ENCODE measurements at regions not wholly inside any gene's neighbourhood (a gene's known extent, or its start where the extent isn't known, plus 50 kb on each side); places are given as distances from the start of the nearest gene placed in this dataset.

DNA sequence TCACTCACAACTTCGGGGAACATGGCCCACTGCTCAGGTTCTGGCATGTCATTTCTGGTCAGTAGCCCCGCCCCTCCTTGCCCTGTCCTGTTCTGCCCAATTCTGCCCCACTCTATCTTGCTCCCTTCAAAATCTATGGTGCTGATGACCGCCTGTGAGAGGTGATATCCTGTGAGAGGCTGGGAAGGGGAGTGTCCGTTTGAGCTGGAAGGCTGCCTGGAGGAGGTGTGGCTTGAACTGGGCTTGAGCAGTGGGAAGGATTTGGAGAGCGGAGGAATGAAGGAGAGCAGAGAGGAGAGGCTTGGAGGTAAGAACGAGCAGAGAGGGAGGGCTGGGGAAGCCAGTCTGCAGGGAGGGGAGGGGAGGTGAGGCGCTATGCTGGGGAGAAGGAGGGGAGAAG, 145.3 kb downstream of the RPS24 start:
- no peaks in the 10 kb centered on the region for H3K27me3 ChIP-seq (ENCODE audit: control insufficient read depth, insufficient read depth, low read length)
- H3K9ac ChIP-seq (ENCODE audit: low read depth, low read length): no peak overlapping the region
- no peak overlapping the region for H3K4me3 ChIP-seq (ENCODE audit: low read depth, low read length)
- H3K4me1 ChIP-seq (ENCODE audit: control insufficient read depth, insufficient read depth, low read length): no peaks in the 10 kb centered on the region
- H3K36me3 ChIP-seq (ENCODE audit: control insufficient read depth, insufficient read depth, low read length): no peaks in the 10 kb centered on the region
- H3K9me3 ChIP-seq (ENCODE audit: control insufficient read depth, insufficient read depth, low read length): no peaks in the 10 kb centered on the region

DNA sequence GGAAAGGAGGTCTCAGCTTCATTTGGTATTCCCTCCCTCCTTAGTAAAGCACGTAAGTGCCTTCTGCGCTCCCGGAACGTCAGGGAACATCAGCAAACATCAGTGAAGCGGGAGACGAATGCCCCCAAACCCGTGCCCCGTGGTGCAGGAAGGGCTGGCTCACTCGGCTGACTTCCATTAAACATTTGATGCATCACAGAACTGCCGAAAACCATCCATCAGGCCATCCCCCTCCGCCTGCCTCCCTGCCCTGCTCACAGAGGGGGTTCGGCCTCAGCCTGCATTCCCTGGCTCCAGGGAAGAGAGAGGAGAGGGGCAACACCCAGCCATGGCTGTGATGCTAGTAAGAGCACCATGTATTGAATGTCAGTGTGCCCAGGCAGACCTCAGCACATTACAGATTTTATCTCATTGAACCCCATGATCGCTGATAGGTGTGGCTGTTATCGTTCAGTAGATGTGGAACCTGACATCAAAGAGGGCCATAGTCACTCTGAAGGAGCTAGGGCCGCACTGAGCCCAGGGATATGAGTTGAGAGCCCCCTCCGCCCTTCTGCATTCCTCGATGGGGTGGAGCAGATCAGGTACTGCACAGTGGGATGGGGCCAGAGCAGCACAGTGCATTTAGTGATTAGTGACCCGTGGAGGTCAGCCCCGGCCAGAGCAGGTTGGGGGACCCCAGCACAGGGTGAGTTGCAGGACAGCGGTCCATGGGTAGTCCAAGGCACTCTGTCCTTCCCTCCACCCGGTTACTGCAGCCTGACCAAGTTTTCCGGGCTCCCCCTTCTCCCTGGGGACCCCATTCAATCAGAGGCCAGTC, 146.4 kb downstream of the RPS24 start:
- H3K4me3 ChIP-seq (ENCODE audit: low read depth, low read length): no peak overlapping the region
- H3K36me3 ChIP-seq (ENCODE audit: control insufficient read depth, insufficient read depth, low read length): no peaks in the 10 kb centered on the region
- no peaks in the 10 kb centered on the region for H3K9me3 ChIP-seq (ENCODE audit: control insufficient read depth, insufficient read depth, low read length)
- H3K4me1 ChIP-seq (ENCODE audit: control insufficient read depth, insufficient read depth, low read length): no peaks in the 10 kb centered on the region
- no peak overlapping the region for H3K9ac ChIP-seq (ENCODE audit: low read depth, low read length)
- no peaks in the 10 kb centered on the region for H3K27me3 ChIP-seq (ENCODE audit: control insufficient read depth, insufficient read depth, low read length)

DNA sequence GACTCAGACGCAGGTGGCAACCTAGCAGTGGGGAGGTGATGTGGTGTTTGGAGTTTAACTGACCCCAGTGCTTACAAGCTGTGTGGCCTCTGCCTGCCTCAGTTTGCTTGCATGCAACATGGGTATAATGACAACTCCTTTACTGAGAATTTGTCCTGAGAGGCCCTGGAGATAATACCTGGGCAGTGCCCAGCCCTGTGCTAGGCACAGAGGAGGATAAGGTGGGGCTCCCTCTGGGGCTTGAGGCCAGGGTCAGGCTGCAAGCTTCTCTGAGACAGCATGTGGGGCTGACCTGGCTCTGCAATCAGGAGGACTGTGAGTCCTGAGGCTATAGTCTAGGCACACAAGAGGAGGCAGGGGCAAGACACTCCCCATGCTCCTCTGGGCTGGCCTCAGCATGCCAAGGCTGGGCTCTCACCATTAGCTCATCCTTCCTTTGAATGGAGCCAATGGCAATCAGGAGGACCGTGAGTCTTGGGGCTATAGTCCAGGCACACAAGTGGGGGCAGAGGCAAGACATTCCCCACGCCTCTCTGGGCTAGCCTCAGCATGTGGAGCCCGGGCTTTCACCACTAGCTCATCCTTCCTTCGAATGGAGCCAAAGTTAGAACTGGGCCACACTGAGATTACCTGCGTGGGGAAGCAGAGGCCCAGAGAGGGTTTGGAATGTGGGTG, 147.9 kb downstream of the RPS24 start:
- H3K4me3 ChIP-seq (ENCODE audit: low read depth, low read length): no peak overlapping the region
- H3K4me1 ChIP-seq (ENCODE audit: control insufficient read depth, insufficient read depth, low read length): no peaks in the 10 kb centered on the region
- no peaks in the 10 kb centered on the region for H3K36me3 ChIP-seq (ENCODE audit: control insufficient read depth, insufficient read depth, low read length)
- H3K27me3 ChIP-seq (ENCODE audit: control insufficient read depth, insufficient read depth, low read length): no peaks in the 10 kb centered on the region
- no peak overlapping the region for H3K9ac ChIP-seq (ENCODE audit: low read depth, low read length)
- H3K9me3 ChIP-seq (ENCODE audit: control insufficient read depth, insufficient read depth, low read length): no peaks in the 10 kb centered on the region

DNA sequence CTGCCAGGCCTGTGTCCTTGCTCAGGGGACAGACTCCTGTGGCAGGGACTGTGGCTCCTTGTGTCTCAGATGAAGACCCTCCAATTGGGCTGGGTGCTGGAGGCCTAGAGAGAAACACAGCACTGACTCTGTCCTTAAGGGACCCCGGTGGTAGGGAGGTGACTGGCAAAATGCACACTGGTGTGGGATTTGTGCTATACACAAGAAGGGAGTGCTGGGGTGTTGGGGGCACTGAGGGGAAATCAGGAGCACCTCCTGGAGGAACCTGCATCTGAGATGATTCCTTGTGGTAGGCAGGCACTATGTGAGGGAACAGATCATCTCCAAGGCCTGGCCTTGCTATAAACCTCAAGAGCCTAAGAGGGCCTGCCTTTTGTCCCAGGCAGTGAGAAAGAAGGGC, 149.2 kb downstream of the RPS24 start:
- H3K4me3 ChIP-seq (ENCODE audit: low read depth, low read length): no peak overlapping the region
- H3K4me1 ChIP-seq (ENCODE audit: control insufficient read depth, insufficient read depth, low read length): no peaks in the 10 kb centered on the region
- no peaks in the 10 kb centered on the region for H3K27me3 ChIP-seq (ENCODE audit: control insufficient read depth, insufficient read depth, low read length)
- H3K9ac ChIP-seq (ENCODE audit: low read depth, low read length): no peak overlapping the region
- H3K9me3 ChIP-seq (ENCODE audit: control insufficient read depth, insufficient read depth, low read length): no peaks in the 10 kb centered on the region
- H3K36me3 ChIP-seq (ENCODE audit: control insufficient read depth, insufficient read depth, low read length): no peaks in the 10 kb centered on the region

DNA sequence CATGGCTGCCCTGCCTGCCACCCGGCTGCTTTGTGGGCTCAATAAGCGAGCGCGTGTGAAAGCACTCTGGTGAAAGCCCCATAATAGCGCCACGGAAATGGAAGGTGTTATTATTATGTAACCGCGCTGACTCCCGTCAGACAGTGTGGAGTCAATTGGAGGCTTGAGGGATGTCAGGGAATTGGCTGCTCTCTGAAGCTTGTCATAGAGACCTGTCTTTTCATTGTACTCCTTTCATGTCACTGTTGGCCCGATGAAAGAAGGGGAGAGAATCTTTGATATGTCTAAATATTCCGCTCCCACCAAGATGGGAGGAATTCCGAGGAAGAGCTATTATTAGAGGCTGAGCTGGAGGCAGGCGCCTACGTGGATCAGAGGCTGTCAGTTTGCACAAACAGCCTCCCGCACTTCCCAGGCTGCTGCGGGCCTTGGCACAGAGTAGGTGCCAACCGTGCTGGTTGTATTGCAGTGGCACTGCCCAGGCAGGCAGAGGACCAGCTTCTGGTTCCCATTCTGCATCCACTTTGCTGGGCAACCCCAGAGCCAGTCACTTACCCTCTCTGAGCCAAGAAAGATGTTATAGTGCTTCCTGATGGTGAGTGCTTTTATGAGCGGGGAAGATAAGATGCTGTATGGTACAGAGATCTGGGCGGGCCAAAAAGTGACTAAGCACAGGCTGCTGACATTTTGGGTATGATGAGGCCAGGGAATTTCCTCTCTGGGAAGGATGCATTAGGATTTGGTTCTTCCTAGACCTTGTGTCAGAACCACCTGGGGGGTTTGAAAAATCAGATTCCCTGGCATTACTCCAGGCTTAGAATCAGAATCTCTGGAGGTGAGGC, 151.4 kb downstream of the RPS24 start:
- no peak overlapping the region for H3K9ac ChIP-seq (ENCODE audit: low read depth, low read length)
- H3K9me3 ChIP-seq (ENCODE audit: control insufficient read depth, insufficient read depth, low read length): no peaks in the 10 kb centered on the region
- H3K4me3 ChIP-seq (ENCODE audit: low read depth, low read length): no peak overlapping the region
- H3K4me1 ChIP-seq (ENCODE audit: control insufficient read depth, insufficient read depth, low read length): no peaks in the 10 kb centered on the region
- no peaks in the 10 kb centered on the region for H3K36me3 ChIP-seq (ENCODE audit: control insufficient read depth, insufficient read depth, low read length)
- no peaks in the 10 kb centered on the region for H3K27me3 ChIP-seq (ENCODE audit: control insufficient read depth, insufficient read depth, low read length)

DNA sequence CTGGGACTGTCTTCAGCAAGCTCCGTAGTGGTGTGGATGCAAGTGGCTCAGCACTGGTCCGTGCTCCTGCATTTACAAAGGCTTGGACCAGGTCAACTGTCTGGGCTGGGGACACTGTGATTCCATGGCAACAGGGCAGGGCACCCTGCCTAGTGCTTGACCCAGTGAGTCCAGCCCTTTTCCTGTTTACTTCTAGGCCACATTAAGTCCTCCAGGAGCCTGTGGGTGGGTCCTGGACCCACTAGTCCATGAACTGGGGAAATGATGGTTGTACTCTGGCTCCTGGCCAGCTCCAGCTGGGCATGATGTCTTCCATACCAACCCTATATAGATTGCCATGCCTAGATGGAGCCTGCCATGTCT, 152.0 kb downstream of the RPS24 start:
- no peak overlapping the region for H3K4me3 ChIP-seq (ENCODE audit: low read depth, low read length)
- no peaks in the 10 kb centered on the region for H3K4me1 ChIP-seq (ENCODE audit: control insufficient read depth, insufficient read depth, low read length)
- no peaks in the 10 kb centered on the region for H3K36me3 ChIP-seq (ENCODE audit: control insufficient read depth, insufficient read depth, low read length)
- no peaks in the 10 kb centered on the region for H3K9me3 ChIP-seq (ENCODE audit: control insufficient read depth, insufficient read depth, low read length)
- no peak overlapping the region for H3K9ac ChIP-seq (ENCODE audit: low read depth, low read length)
- H3K27me3 ChIP-seq (ENCODE audit: control insufficient read depth, insufficient read depth, low read length): no peaks in the 10 kb centered on the region

DNA sequence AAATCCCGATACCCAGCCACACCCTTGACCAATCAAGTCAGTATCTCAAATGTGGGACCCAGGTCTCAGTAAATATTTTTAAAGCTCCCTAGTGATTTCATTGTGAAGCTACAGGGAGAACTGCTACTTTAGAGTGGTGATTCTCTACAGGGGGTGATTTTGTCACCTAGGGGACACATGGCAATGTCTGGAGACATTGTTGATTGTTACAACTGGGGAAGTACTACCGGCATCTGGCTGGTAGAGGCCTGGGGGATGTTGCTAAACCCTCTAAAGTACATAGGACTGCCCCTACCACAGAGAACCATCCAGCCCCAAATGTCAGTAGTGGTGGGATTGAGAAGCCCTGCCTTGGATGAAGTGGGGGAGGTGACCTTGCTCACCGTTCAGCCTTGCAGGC, 152.9 kb downstream of the RPS24 start:
- Histone ChIP-seq H3K4me1 (ENCODE audit: control insufficient read depth, insufficient read depth, low read length) (no peaks in the 10 kb centered on the region), H3K9ac (ENCODE audit: low read depth, low read length) (no peak overlapping the region), H3K36me3 (ENCODE audit: control insufficient read depth, insufficient read depth, low read length) (no peaks in the 10 kb centered on the region), H3K27me3 (ENCODE audit: control insufficient read depth, insufficient read depth, low read length) (no peaks in the 10 kb centered on the region), H3K4me3 (ENCODE audit: low read depth, low read length) (no peak overlapping the region), H3K9me3 (ENCODE audit: control insufficient read depth, insufficient read depth, low read length) (no peaks in the 10 kb centered on the region)

DNA sequence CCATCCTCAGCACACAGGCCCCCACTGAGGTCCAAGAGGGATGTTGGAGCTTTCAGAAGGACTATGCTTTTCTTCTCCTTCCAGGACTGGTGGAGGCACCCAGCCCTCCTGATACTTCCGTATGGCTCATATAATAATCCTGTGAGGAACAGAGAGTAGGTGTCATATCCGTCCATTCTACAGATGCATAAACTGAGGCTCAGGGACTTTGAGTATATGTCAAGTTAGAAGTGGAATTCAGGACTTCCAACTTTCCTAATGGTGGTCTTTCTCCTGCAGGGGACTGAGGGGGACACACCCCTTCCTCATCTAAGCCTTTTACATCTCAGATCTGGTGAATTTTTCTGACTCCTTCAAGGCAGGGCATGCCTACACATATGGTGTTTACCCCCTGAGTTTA, 153.7 kb downstream of the RPS24 start:
- no peak overlapping the region for H3K4me3 ChIP-seq (ENCODE audit: low read depth, low read length)
- no peaks in the 10 kb centered on the region for H3K9me3 ChIP-seq (ENCODE audit: control insufficient read depth, insufficient read depth, low read length)
- H3K9ac ChIP-seq (ENCODE audit: low read depth, low read length): no peak overlapping the region
- H3K36me3 ChIP-seq (ENCODE audit: control insufficient read depth, insufficient read depth, low read length): no peaks in the 10 kb centered on the region
- no peaks in the 10 kb centered on the region for H3K27me3 ChIP-seq (ENCODE audit: control insufficient read depth, insufficient read depth, low read length)
- no peaks in the 10 kb centered on the region for H3K4me1 ChIP-seq (ENCODE audit: control insufficient read depth, insufficient read depth, low read length)

DNA sequence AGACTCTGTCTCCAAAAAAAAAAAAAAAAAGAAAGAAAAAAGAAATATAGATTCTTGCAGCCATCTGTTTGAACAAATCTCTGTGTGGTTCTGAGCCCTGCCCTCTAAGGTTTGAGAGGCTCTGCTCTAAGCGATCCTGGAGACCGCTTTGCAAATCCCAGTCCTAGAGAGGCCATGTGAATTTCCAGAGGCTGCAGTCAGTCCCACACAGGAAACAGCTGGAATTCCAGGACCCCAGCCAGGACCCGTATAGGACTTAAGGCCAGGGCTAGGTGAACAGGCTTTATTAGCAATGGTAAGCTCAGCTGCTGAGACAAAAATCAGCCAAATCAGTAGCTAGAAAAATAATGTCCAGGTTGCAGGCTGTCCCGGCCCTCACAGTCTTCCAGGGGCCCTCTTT, 154.8 kb downstream of the RPS24 start:
- Histone ChIP-seq H3K36me3 (ENCODE audit: control insufficient read depth, insufficient read depth, low read length) (no peaks in the 10 kb centered on the region), H3K27me3 (ENCODE audit: control insufficient read depth, insufficient read depth, low read length) (no peaks in the 10 kb centered on the region), H3K4me3 (ENCODE audit: low read depth, low read length) (no peak overlapping the region), H3K9ac (ENCODE audit: low read depth, low read length) (no peak overlapping the region), H3K9me3 (ENCODE audit: control insufficient read depth, insufficient read depth, low read length) (no peaks in the 10 kb centered on the region), H3K4me1 (ENCODE audit: control insufficient read depth, insufficient read depth, low read length) (no peaks in the 10 kb centered on the region)

DNA sequence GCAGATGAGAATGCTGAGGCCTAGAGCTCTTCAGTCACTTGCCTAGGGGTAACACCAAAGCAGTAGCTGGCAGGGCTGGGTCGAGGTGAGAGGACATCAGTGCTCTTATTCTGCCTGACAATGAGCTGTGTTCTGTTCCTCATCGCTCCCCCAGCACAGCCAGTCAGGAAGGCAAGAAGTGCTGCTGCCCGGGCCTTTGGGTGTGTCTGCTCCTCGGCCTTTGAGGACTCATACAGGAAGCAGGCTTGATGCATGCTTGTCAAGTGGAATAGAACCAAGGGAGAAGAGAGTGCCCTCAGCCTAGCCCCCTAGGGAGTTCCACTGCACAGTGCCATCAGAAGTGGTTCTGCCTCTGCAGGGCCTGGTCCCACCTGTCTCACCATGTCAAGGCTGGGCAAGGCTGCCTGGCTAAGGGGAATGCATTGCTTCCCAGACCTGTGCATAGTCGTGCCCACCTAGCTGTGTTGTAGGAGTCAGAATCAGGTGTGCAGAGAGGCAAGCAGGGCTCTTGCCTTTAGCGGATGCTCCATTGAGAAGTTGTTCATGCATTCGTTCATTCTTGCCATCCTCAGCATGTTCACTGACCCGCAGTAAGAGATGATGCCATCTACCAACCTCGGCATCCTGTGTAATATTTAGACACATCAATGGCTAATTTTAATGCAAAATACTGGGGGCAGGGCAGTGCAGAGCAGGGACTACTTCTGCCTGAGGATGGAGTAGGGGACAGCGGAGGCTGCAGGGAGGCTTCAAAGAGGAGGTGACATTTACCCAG, 156.6 kb downstream of the RPS24 start:
- Histone ChIP-seq H3K9ac (ENCODE audit: low read depth, low read length) (no peak overlapping the region), H3K27me3 (ENCODE audit: control insufficient read depth, insufficient read depth, low read length) (no peaks in the 10 kb centered on the region), H3K4me1 (ENCODE audit: control insufficient read depth, insufficient read depth, low read length) (no peaks in the 10 kb centered on the region), H3K9me3 (ENCODE audit: control insufficient read depth, insufficient read depth, low read length) (no peaks in the 10 kb centered on the region), H3K36me3 (ENCODE audit: control insufficient read depth, insufficient read depth, low read length) (no peaks in the 10 kb centered on the region), H3K4me3 (ENCODE audit: low read depth, low read length) (no peak overlapping the region)

DNA sequence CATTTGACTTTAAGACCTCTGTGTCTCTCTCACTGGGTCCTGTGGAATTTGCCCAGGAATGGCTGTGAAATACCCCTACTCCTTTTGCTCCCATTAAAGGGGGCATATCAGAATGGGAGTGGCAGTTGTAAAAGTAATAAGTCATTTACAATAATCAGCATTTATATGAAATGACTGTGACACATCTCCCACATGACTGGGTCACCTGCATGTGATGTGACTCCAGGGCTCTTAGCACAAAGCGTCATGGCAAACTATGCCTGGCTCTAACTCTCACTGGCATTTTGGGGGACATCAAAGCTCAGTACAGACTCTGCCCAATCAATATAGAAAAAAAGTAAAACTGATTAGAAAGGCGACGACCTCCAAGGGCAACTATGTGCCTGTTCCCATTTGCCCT, 157.6 kb downstream of the RPS24 start:
- Histone ChIP-seq H3K9ac (ENCODE audit: low read depth, low read length) (no peak overlapping the region), H3K4me1 (ENCODE audit: control insufficient read depth, insufficient read depth, low read length) (no peaks in the 10 kb centered on the region), H3K4me3 (ENCODE audit: low read depth, low read length) (no peak overlapping the region), H3K36me3 (ENCODE audit: control insufficient read depth, insufficient read depth, low read length) (no peaks in the 10 kb centered on the region), H3K27me3 (ENCODE audit: control insufficient read depth, insufficient read depth, low read length) (no peaks in the 10 kb centered on the region), H3K9me3 (ENCODE audit: control insufficient read depth, insufficient read depth, low read length) (no peaks in the 10 kb centered on the region)
